ENCODE measurements at regions not wholly inside any gene's neighbourhood (a gene's known extent, or its start where the extent isn't known, plus 50 kb on each side); places are given as distances from the start of the nearest gene placed in this dataset.

DNA sequence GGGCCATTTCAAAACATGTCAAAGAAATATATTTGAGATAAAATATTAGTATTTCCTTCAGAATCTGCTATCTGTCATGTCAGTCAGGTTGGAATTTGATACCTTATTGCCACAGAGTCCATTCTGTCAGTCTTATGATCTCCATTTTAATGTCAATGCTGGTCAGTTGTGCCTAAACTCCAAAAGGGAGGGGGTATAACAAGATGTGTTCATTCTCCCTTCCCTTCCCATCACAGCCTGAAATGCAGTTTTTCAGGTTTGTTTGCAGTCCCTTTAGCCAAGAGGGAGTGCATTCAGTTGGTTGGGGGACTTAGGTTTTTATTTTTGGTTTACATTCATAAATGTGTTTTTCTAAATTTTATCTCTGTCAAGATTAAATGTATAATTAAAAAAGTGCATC lies 59.8 kb upstream of the INHBA start:
- Mint-ChIP-seq H3K27ac (no peak overlapping the region), H3K27me3 (no peaks in the 10 kb centered on the region), H3K4me1 (ENCODE audit: low read depth in 2 of 2) (no peaks in the 10 kb centered on the region), H3K36me3 (ENCODE audit: insufficient read depth) (no peaks in the 10 kb centered on the region), H3K9me3 (peaks cover 0 to 2% of the 10 kb centered on the region in 2 donors), H3K4me3 (no peak overlapping the region)
- no peak for DNase-seq
- no peak for ATAC-seq (replicated peaks)

DNA sequence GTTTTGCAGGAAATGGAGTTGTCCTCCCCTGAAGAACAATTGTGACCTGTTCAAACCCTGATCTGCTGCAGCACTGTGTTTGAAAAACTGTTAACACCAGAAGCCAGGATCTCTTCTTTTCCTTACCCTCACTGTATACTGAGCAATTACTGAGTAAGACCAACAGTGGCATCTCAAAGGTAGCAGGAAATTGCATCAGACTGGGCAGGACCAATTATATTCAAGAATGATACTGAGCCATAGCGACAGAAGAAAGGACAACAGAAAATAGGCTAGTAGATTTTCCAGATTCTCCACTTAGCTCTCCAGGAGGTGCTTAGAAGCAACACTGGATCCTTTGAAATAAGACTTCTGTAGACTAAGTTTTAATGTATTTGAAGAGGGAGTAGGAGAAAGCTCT lies 57.4 kb upstream of the INHBA start:
- Mint-ChIP-seq H3K36me3 (ENCODE audit: insufficient read depth) (no peaks in the 10 kb centered on the region), H3K27ac (no peak overlapping the region), H3K4me3 (no peak overlapping the region), H3K9me3 (peaks cover 0 to 3% of the 10 kb centered on the region in 2 donors), H3K4me1 (ENCODE audit: low read depth in 2 of 2) (no peaks in the 10 kb centered on the region), H3K27me3 (no peaks in the 10 kb centered on the region)
- ATAC-seq (replicated peaks): no peak
- DNase-seq: no peak

DNA sequence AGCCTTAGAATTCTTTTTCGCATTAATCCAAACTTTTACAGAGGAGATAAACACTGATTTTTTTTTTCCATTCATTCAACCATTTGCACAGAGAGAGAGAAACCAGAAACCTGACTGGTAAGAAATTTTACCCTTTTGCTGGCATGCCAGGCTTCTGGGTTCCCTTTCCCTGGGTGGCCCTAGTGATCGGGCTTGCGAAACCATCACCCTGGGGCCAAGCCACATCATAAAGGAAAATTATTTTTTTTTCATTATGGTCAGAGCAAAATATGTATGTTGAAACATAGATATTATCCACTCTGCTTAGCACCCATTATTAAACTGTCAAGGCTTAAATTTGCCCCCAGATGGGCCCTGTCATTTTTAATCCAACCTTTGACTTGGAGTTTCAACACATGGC lies 55.4 kb upstream of the INHBA start:
- ATAC-seq (replicated peaks) (no peak), DNase-seq (no peak)
- Mint-ChIP-seq H3K36me3 (ENCODE audit: insufficient read depth) (no peaks in the 10 kb centered on the region), H3K9me3 (peaks cover 3 to 4% of the 10 kb centered on the region in 2 donors), H3K27ac (no peak overlapping the region), H3K4me1 (ENCODE audit: low read depth in 2 of 2) (no peaks in the 10 kb centered on the region), H3K27me3 (no peaks in the 10 kb centered on the region), H3K4me3 (no peak overlapping the region)

DNA sequence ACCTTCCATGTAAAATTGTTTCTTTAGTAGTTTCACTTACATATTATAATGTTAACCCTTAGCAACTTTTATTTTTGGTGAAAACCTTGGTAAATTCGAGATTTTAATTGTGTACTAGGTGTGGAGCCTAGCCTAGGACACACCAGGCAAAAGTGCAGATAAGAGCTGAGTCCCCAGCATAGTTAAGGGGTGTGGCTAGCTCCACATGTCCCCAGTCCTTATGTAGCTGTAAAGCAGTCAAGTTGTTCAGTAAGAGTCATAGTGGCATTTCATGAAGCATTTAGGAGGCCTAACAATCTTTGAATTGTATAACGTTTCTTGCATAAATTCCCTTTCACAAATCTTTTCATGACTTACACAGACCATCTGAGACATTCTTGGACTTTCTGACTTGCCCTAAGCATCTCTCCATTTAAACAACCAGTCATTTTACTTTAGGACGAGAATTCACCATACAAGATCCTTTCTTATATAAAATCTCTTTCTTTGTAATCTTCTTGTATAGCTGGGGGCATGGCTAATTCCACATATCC lies 53.8 kb upstream of the INHBA start:
- Mint-ChIP-seq H3K27me3 (no peaks in the 10 kb centered on the region), H3K4me3 (no peak overlapping the region), H3K36me3 (ENCODE audit: insufficient read depth) (no peaks in the 10 kb centered on the region), H3K27ac (no peak overlapping the region), H3K4me1 (ENCODE audit: low read depth in 2 of 2) (no peaks in the 10 kb centered on the region), H3K9me3 (peaks cover 4 to 8% of the 10 kb centered on the region in 2 donors)
- ATAC-seq (replicated peaks) (no peak), DNase-seq (no peak)

DNA sequence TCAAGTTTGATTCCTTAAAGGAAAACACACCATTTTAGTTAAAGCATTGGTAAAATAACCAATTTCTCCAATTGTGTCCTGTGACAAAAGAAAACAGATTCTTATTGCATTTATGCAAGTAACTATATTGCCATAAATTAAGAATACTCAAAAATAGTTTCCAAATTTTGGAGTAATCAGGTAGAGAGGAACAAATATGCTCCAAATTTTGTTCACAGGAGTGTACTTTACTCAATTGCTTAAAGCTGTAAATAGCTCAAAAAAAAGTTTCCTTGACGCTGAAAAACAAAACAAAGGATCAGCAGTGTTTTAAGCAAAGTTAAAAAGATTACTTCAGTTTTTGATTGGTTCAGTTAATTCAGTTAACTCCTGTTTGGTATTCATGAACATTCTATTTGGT lies 52.2 kb upstream of the INHBA start:
- H3K36me3 Mint-ChIP-seq (ENCODE audit: insufficient read depth): no peaks in the 10 kb centered on the region
- H3K9me3 Mint-ChIP-seq: peaks cover 4 to 8% of the 10 kb centered on the region in 2 donors
- no peak for ATAC-seq (replicated peaks)
- no peaks in the 10 kb centered on the region for H3K4me1 Mint-ChIP-seq (ENCODE audit: low read depth in 2 of 2)
- DNase-seq: no peak
- no peaks in the 10 kb centered on the region for H3K27me3 Mint-ChIP-seq
- H3K27ac Mint-ChIP-seq: no peak overlapping the region
- no peak overlapping the region for H3K4me3 Mint-ChIP-seq

DNA sequence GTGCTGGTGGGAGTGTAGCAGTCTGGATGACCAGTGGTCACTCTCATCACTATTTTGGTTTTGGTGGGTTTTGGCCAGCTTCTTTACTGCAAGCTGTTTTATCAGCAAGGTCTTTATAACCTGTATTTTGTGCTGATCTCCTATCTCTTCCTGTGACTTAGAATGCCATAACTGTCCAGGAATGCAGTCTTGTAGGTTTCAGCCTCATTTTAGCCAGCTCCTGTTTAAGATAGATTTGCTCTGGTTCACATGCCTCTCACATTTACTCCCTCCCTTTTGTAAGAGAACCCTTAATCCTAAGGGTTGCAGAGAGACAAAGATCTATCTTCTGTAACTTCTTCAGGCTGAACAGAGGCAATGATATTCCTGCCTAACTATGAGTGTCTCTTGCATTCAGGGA lies 51.2 kb upstream of the INHBA start:
- Mint-ChIP-seq H3K4me3 (no peak overlapping the region), H3K4me1 (ENCODE audit: low read depth in 2 of 2) (no peaks in the 10 kb centered on the region), H3K36me3 (ENCODE audit: insufficient read depth) (no peaks in the 10 kb centered on the region), H3K27ac (no peak overlapping the region), H3K27me3 (no peaks in the 10 kb centered on the region), H3K9me3 (peaks cover 4 to 8% of the 10 kb centered on the region in 2 donors)
- DNase-seq: no peak
- ATAC-seq (replicated peaks): no peak

Measured in effector memory CD8-positive, alpha-beta T cell (primary cell).